HEK293 (cell line): ENCODE measurements at regions not wholly inside any gene's neighbourhood (a gene's known extent, or its start where the extent isn't known, plus 50 kb on each side); places are given as distances from the start of the nearest gene placed in this dataset.

ENCODE experiments used
- CTCF ChIA-PET: fragments of 350-600 bp; formaldehyde crosslinking; extraction: SDS; loops from one replicate; lab custom pipeline; 2021; ENCODE audit warnings: antibody characterized with exemption; lab: Yijun Ruan, JAX
- POLR2A ChIA-PET: fragments of 300-600 bp; formaldehyde crosslinking; extraction: SDS; loops from one replicate; lab custom pipeline; 2020; ENCODE audit warnings: antibody characterized with exemption, inconsistent platforms; lab: Yijun Ruan, JAX
- H3K27ac ChIP-seq: fragments of 200-500 bp; sonication (Bioruptor generic); 2 replicates; pipeline ENCODE4 v1.5.1; 2014; ENCODE audit warnings: low read depth, low read length, control low read depth, inconsistent platforms; ENCODE audit errors: extremely low read depth
- H3K36me3 ChIP-seq, 2 experiments: fragments of 200-500 bp in 1 of 2; sonication (Bioruptor generic) in 1 of 2; 1 replicate in 1 of 2; 2 replicates in 1 of 2; pipeline ENCODE4 v1.5.1; 2014 to 2017; ENCODE audit warnings: inconsistent platforms in 2 of 2, low read length in 2 of 2; ENCODE audit not compliant: control insufficient read depth in 2 of 2, insufficient read depth in 1 of 2
- H3K4me1 ChIP-seq: fragments of 200-500 bp; sonication (Bioruptor generic); 2 replicates; pipeline ENCODE4 v1.5.1; 2014; ENCODE audit warnings: mild to moderate bottlenecking, low read length, inconsistent platforms; ENCODE audit not compliant: control insufficient read depth, insufficient read depth
- H3K4me3 ChIP-seq: 2 replicates; pipeline ENCODE4 v1.5.1; 2011; ENCODE audit warnings: low read depth, mild to moderate bottlenecking, control low read depth, low read length, moderate library complexity
- H3K9me3 ChIP-seq: fragments of 200-500 bp; sonication (Bioruptor generic); 2 replicates; pipeline ENCODE4 v1.5.1; 2014; ENCODE audit warnings: low read depth, low read length, inconsistent platforms; ENCODE audit not compliant: control insufficient read depth, insufficient read depth
- BCL11A ChIP-seq: fragments of 450-650 bp; formaldehyde crosslinking; IDR thresholded peaks from 2 replicates; pipeline ENCODE4 v1.5.1; 2016; ENCODE audit warnings: low read depth, missing biosample characterization, missing genetic modification characterization
- HOXA7 ChIP-seq: sonication (generic); formaldehyde crosslinking; IDR thresholded peaks from 2 replicates; pipeline ENCODE4 v1.8.1; 2022; ENCODE audit warnings: missing genetic modification reagents, borderline replicate concordance
- ZBTB20 ChIP-seq: fragments of 450-650 bp; formaldehyde crosslinking; IDR thresholded peaks from 2 replicates; pipeline ENCODE4 v1.5.1; 2016; ENCODE audit warnings: missing biosample characterization, missing genetic modification characterization
- ZFP41 ChIP-seq: fragments of 450-650 bp; formaldehyde crosslinking; IDR thresholded peaks from 2 replicates; pipeline ENCODE4 v1.5.1; 2016; ENCODE audit warnings: missing biosample characterization, missing genetic modification characterization, borderline replicate concordance
- ZNF202 ChIP-seq: fragments of 450-650 bp; formaldehyde crosslinking; IDR thresholded peaks from 2 replicates; pipeline ENCODE4 v1.5.1; 2016; ENCODE audit warnings: missing biosample characterization, missing genetic modification characterization, borderline replicate concordance
- ZNF350 ChIP-seq: fragments of 450-650 bp; formaldehyde crosslinking; IDR thresholded peaks from 2 replicates; pipeline ENCODE4 v1.5.0; 2017; ENCODE audit warnings: missing biosample characterization, mild to moderate bottlenecking, missing genetic modification characterization
- ZNF521 ChIP-seq: fragments of 450-650 bp; formaldehyde crosslinking; IDR thresholded peaks from 2 replicates; pipeline ENCODE4 v1.5.1; 2017; ENCODE audit warnings: missing biosample characterization, mild to moderate bottlenecking, missing genetic modification characterization
- ZNF558 ChIP-seq: fragments of 450-650 bp; formaldehyde crosslinking; IDR thresholded peaks from 2 replicates; pipeline ENCODE4 v1.5.1; 2016; ENCODE audit warnings: missing biosample characterization, missing genetic modification characterization
- ZNF571 ChIP-seq: fragments of 450-650 bp; formaldehyde crosslinking; IDR thresholded peaks from 2 replicates; pipeline ENCODE4 v1.5.0; 2017; ENCODE audit warnings: missing biosample characterization, missing genetic modification characterization
- ZNF654 ChIP-seq: fragments of 450-650 bp; formaldehyde crosslinking; IDR thresholded peaks from 2 replicates; pipeline ENCODE4 v1.5.1; 2016; ENCODE audit warnings: low read depth, missing biosample characterization, missing genetic modification characterization
- ZNF768 ChIP-seq: fragments of 450-650 bp; formaldehyde crosslinking; IDR thresholded peaks from 2 replicates; pipeline ENCODE4 v1.5.1; 2018; ENCODE audit warnings: missing biosample characterization, mild to moderate bottlenecking, missing genetic modification characterization
- TF ChIP-seq, protein P1 (sequence below): fragments of 450-650 bp; formaldehyde crosslinking; IDR thresholded peaks from 2 replicates; pipeline ENCODE4 v1.5.1; 2016; ENCODE audit warnings: missing biosample characterization, missing genetic modification characterization, borderline replicate concordance
- TF ChIP-seq, protein P2 (sequence below): fragments of 450-650 bp; formaldehyde crosslinking; IDR thresholded peaks from 2 replicates; pipeline ENCODE4 v1.5.1; 2016; ENCODE audit warnings: missing biosample characterization, missing genetic modification characterization
- TF ChIP-seq, protein P3 (sequence below): fragments of 450-650 bp; formaldehyde crosslinking; conservative IDR thresholded peaks from 2 replicates; pipeline ENCODE4 v1.5.1; 2016; ENCODE audit warnings: low read depth, missing biosample characterization, missing genetic modification characterization
- TF ChIP-seq, protein P4 (sequence below): fragments of 450-650 bp; formaldehyde crosslinking; IDR thresholded peaks from 2 replicates; pipeline ENCODE4 v1.5.1; 2016; ENCODE audit warnings: missing biosample characterization, missing genetic modification characterization
- TF ChIP-seq, protein P5 (sequence below): fragments of 450-650 bp; formaldehyde crosslinking; conservative IDR thresholded peaks from 2 replicates; pipeline ENCODE4 v1.5.1; 2016; ENCODE audit warnings: low read depth, missing biosample characterization, missing genetic modification characterization
- TF ChIP-seq, protein P6 (sequence below): fragments of 450-650 bp; formaldehyde crosslinking; IDR thresholded peaks from 2 replicates; pipeline ENCODE4 v1.5.1; 2016; ENCODE audit warnings: missing biosample characterization, missing genetic modification characterization, low read depth
- TF ChIP-seq, protein P7 (sequence below): fragments of 450-650 bp; formaldehyde crosslinking; IDR thresholded peaks from 2 replicates; pipeline ENCODE4 v1.5.1; 2016; ENCODE audit warnings: missing biosample characterization, missing genetic modification characterization

DNA sequence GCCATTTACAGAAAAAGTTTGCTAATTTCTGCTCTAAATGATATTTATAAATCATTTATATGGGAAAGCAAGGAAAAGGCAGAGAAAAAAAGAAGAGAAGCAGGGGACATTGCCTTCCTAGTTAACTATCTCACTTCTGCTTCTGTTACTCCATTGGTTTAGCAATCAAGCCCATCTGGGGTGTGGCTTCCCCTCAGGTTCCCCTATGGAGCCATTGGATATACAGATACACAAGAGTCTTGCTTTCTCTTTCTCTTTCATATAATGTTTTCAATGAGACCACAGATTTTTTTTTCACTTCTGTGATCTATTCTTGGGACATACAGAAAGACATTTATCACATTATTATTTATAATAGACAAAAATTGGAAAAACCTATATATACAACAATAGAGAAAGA lies 105.6 kb upstream of the TOM1L1 start:
- CTCF ChIA-PET: no interaction called here
- no peak overlapping the region for H3K27ac ChIP-seq
- no peaks in the 10 kb centered on the region for H3K36me3 ChIP-seq
- no peaks in the 10 kb centered on the region for H3K9me3 ChIP-seq
- H3K4me1 ChIP-seq: no peaks in the 10 kb centered on the region
- POLR2A ChIA-PET: no interaction called here
- H3K4me3 ChIP-seq: no peak overlapping the region
- TF ChIP-seq ZBTB20 (tag by site-specific recombination) (no peak), ZNF768 (tag by site-specific recombination) (no peak), ZNF202 (tag by site-specific recombination) (no peak), ZNF521 (tag by site-specific recombination) (no peak), ZNF558 (tag by site-specific recombination) (no peak), HOXA7 (CRISPR knock-in tag) (no peak), ZNF654 (tag by site-specific recombination) (no peak), ZFP41 (tag by site-specific recombination) (no peak), BCL11A (tag by site-specific recombination) (no peak), ZNF571 (no peak), ZNF350 (no peak)
- TF ChIP-seq, protein P1, sequence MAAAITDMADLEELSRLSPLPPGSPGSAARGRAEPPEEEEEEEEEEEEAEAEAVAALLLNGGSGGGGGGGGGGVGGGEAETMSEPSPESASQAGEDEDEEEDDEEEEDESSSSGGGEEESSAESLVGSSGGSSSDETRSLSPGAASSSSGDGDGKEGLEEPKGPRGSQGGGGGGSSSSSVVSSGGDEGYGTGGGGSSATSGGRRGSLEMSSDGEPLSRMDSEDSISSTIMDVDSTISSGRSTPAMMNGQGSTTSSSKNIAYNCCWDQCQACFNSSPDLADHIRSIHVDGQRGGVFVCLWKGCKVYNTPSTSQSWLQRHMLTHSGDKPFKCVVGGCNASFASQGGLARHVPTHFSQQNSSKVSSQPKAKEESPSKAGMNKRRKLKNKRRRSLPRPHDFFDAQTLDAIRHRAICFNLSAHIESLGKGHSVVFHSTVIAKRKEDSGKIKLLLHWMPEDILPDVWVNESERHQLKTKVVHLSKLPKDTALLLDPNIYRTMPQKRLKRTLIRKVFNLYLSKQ (tag by site-specific recombination): no peak
- TF ChIP-seq, protein P2, sequence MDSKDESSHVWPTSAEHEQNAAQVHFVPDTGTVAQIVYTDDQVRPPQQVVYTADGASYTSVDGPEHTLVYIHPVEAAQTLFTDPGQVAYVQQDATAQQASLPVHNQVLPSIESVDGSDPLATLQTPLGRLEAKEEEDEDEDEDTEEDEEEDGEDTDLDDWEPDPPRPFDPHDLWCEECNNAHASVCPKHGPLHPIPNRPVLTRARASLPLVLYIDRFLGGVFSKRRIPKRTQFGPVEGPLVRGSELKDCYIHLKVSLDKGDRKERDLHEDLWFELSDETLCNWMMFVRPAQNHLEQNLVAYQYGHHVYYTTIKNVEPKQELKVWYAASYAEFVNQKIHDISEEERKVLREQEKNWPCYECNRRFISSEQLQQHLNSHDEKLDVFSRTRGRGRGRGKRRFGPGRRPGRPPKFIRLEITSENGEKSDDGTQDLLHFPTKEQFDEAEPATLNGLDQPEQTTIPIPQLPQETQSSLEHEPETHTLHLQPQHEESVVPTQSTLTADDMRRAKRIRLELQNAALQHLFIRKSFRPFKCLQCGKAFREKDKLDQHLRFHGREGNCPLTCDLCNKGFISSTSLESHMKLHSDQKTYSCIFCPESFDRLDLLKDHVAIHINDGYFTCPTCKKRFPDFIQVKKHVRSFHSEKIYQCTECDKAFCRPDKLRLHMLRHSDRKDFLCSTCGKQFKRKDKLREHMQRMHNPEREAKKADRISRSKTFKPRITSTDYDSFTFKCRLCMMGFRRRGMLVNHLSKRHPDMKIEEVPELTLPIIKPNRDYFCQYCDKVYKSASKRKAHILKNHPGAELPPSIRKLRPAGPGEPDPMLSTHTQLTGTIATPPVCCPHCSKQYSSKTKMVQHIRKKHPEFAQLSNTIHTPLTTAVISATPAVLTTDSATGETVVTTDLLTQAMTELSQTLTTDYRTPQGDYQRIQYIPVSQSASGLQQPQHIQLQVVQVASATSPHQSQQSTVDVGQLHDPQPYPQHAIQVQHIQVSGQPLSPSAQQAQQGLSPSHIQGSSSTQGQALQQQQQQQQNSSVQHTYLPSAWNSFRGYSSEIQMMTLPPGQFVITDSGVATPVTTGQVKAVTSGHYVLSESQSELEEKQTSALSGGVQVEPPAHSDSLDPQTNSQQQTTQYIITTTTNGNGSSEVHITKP (tag by site-specific recombination): no peak
- TF ChIP-seq, protein P3, sequence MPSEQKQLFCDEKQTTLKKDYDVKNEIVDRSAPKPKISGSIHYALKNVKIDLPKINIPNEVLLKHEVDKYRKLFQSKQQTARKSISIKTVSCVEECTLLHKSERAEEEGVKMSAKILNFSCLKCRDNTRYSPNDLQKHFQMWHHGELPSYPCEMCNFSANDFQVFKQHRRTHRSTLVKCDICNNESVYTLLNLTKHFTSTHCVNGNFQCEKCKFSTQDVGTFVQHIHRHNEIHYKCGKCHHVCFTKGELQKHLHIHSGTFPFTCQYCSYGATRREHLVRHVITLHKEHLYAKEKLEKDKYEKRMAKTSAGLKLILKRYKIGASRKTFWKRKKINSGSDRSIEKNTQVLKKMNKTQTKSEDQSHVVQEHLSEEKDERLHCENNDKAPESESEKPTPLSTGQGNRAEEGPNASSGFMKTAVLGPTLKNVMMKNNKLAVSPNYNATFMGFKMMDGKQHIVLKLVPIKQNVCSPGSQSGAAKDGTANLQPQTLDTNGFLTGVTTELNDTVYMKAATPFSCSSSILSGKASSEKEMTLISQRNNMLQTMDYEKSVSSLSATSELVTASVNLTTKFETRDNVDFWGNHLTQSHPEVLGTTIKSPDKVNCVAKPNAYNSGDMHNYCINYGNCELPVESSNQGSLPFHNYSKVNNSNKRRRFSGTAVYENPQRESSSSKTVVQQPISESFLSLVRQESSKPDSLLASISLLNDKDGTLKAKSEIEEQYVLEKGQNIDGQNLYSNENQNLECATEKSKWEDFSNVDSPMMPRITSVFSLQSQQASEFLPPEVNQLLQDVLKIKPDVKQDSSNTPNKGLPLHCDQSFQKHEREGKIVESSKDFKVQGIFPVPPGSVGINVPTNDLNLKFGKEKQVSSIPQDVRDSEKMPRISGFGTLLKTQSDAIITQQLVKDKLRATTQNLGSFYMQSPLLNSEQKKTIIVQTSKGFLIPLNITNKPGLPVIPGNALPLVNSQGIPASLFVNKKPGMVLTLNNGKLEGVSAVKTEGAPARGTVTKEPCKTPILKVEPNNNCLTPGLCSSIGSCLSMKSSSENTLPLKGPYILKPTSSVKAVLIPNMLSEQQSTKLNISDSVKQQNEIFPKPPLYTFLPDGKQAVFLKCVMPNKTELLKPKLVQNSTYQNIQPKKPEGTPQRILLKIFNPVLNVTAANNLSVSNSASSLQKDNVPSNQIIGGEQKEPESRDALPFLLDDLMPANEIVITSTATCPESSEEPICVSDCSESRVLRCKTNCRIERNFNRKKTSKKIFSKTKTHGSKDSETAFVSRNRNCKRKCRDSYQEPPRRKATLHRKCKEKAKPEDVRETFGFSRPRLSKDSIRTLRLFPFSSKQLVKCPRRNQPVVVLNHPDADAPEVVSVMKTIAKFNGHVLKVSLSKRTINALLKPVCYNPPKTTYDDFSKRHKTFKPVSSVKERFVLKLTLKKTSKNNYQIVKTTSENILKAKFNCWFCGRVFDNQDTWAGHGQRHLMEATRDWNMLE: no peak
- TF ChIP-seq, protein P4, sequence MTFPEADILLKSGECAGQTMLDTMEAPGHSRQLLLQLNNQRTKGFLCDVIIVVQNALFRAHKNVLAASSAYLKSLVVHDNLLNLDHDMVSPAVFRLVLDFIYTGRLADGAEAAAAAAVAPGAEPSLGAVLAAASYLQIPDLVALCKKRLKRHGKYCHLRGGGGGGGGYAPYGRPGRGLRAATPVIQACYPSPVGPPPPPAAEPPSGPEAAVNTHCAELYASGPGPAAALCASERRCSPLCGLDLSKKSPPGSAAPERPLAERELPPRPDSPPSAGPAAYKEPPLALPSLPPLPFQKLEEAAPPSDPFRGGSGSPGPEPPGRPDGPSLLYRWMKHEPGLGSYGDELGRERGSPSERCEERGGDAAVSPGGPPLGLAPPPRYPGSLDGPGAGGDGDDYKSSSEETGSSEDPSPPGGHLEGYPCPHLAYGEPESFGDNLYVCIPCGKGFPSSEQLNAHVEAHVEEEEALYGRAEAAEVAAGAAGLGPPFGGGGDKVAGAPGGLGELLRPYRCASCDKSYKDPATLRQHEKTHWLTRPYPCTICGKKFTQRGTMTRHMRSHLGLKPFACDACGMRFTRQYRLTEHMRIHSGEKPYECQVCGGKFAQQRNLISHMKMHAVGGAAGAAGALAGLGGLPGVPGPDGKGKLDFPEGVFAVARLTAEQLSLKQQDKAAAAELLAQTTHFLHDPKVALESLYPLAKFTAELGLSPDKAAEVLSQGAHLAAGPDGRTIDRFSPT (tag by site-specific recombination): no peak
- TF ChIP-seq, protein P5, sequence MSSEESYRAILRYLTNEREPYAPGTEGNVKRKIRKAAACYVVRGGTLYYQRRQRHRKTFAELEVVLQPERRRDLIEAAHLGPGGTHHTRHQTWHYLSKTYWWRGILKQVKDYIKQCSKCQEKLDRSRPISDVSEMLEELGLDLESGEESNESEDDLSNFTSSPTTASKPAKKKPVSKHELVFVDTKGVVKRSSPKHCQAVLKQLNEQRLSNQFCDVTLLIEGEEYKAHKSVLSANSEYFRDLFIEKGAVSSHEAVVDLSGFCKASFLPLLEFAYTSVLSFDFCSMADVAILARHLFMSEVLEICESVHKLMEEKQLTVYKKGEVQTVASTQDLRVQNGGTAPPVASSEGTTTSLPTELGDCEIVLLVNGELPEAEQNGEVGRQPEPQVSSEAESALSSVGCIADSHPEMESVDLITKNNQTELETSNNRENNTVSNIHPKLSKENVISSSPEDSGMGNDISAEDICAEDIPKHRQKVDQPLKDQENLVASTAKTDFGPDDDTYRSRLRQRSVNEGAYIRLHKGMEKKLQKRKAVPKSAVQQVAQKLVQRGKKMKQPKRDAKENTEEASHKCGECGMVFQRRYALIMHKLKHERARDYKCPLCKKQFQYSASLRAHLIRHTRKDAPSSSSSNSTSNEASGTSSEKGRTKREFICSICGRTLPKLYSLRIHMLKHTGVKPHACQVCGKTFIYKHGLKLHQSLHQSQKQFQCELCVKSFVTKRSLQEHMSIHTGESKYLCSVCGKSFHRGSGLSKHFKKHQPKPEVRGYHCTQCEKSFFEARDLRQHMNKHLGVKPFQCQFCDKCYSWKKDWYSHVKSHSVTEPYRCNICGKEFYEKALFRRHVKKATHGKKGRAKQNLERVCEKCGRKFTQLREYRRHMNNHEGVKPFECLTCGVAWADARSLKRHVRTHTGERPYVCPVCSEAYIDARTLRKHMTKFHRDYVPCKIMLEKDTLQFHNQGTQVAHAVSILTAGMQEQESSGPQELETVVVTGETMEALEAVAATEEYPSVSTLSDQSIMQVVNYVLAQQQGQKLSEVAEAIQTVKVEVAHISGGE (tag by site-specific recombination): no peak
- TF ChIP-seq, protein P6, sequence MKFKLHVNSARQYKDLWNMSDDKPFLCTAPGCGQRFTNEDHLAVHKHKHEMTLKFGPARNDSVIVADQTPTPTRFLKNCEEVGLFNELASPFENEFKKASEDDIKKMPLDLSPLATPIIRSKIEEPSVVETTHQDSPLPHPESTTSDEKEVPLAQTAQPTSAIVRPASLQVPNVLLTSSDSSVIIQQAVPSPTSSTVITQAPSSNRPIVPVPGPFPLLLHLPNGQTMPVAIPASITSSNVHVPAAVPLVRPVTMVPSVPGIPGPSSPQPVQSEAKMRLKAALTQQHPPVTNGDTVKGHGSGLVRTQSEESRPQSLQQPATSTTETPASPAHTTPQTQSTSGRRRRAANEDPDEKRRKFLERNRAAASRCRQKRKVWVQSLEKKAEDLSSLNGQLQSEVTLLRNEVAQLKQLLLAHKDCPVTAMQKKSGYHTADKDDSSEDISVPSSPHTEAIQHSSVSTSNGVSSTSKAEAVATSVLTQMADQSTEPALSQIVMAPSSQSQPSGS (tag by site-specific recombination): no peak
- TF ChIP-seq, protein P7, sequence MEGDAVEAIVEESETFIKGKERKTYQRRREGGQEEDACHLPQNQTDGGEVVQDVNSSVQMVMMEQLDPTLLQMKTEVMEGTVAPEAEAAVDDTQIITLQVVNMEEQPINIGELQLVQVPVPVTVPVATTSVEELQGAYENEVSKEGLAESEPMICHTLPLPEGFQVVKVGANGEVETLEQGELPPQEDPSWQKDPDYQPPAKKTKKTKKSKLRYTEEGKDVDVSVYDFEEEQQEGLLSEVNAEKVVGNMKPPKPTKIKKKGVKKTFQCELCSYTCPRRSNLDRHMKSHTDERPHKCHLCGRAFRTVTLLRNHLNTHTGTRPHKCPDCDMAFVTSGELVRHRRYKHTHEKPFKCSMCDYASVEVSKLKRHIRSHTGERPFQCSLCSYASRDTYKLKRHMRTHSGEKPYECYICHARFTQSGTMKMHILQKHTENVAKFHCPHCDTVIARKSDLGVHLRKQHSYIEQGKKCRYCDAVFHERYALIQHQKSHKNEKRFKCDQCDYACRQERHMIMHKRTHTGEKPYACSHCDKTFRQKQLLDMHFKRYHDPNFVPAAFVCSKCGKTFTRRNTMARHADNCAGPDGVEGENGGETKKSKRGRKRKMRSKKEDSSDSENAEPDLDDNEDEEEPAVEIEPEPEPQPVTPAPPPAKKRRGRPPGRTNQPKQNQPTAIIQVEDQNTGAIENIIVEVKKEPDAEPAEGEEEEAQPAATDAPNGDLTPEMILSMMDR: no peak
